HG03280 (cell line): ENCODE measurements at regions not wholly inside any gene's neighbourhood (a gene's known extent, or its start where the extent isn't known, plus 50 kb on each side); places are given as distances from the start of the nearest gene placed in this dataset.
"Not testable (repeated sequence)": the region's sequence is repeated elsewhere in the genome, so short reads cannot be mapped to it uniquely, and the experiment has no call there.

Experiments used
- ATAC-seq: cut with Tn5 transposase; IDR thresholded peaks from one replicate; pipeline ENCODE4 v1.9.1; 2021; ENCODE audit warnings: mild to moderate bottlenecking, moderate library complexity; ENCODE audit not compliant: unreplicated experiment

DNA sequence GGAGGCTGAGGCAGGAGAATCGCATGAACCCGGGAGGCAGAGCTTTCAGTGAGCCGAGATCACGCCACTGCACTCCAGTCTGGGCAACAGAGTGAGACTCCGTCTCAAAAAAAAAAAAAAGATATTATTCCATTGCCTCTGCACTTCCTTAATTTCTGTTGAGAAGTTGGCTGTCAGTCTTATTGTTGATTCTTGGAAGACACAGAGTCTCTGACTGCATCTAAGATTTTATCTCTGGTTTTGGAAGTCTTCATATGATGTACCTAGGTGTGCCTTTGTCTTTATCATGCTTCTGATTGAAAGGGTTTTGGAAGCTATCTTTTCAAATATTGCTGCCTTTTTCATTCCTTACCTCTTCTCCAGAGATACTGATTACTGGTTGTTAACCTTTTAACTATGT lies 160.4 kb downstream of the NPIPB11 start:
- not testable (repeated sequence) for ATAC-seq

DNA sequence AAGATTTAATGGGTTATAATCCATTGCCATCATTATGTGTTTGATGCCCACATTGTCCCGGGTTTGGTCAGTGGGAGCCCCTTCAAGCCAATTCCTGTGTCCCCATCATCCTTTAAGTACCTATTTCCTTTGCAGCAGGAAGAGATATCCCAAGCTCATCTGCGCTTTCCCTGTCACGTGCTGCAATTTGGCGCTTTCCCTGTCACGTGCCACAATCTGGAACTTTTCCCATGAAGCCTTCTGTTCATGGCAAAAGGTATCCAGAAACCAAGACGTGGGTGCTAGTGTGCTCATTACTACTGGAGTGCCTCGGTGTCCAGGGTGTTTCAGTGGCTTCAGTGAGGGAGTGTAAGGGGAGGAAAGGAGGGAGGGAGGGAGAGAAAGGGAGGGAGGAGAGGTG lies 168.5 kb downstream of the NPIPB11 start:
- ATAC-seq: no peak

DNA sequence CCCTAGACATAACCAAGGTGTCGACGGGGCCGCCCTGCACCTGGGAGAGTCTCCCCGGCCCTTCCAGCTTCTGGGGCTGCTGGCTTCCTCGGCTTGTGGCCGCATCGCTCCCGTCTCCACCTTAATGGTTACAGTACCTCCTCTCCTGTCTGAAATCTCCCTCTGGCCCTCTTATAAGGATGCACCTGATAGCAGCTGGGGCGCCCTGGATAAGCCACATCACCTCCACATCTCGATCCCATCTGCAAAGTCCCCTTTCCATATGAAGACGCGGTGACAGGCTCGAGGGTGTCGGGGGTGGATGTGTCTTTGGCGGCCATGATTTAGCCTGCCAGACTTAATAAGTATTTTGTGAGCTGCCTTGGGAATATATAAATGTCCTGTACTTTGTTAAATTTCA lies 169.0 kb downstream of the NPIPB11 start:
- ATAC-seq: not testable (repeated sequence)

DNA sequence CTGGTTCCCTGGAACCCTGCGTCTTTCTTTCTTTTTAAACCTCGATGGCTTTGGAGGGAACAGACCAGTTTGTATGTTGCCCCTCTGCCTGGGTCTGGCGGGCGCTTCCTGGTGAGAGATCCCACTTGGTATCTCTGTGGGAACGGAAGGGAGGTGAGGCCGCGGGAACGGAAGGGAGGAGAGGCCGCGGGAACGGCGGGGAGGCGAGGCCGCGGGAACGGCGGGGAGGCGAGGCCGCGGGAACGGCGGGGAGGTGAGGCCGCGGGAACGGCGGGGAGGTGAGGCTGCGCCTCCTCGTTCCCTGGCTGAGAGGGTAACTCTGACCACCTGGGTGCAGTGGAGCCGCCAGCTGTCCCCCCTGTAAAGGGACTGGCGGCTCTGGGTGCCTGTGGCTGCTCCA lies 169.5 kb downstream of the NPIPB11 start:
- ATAC-seq: not testable (repeated sequence)

DNA sequence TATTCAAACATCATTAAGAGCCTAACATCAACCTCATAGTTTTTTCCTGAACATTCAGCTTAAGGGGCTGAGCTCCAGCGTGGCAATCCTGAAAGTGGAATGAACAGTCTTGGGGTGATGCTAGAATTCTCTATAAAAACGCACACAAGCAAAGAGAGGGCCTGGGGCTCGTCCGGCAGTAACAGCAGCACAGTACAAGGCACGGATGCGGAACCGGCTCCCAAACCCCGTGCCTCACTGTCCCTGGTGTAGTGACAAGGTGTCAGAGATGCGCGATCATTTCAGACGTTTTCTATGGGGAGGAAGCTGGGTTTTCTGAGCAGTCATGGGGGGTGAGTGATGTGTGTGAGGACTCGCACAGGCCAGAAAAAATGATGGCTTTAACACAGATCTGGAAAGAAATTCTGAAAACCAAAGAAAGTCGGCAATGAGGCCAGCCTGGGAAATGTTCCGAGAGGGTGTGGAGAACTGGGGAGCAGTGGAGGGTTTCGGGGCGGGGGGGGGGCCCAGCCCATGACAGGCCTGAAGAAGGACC lies 170.6 kb downstream of the NPIPB11 start:
- not testable (repeated sequence) for ATAC-seq

DNA sequence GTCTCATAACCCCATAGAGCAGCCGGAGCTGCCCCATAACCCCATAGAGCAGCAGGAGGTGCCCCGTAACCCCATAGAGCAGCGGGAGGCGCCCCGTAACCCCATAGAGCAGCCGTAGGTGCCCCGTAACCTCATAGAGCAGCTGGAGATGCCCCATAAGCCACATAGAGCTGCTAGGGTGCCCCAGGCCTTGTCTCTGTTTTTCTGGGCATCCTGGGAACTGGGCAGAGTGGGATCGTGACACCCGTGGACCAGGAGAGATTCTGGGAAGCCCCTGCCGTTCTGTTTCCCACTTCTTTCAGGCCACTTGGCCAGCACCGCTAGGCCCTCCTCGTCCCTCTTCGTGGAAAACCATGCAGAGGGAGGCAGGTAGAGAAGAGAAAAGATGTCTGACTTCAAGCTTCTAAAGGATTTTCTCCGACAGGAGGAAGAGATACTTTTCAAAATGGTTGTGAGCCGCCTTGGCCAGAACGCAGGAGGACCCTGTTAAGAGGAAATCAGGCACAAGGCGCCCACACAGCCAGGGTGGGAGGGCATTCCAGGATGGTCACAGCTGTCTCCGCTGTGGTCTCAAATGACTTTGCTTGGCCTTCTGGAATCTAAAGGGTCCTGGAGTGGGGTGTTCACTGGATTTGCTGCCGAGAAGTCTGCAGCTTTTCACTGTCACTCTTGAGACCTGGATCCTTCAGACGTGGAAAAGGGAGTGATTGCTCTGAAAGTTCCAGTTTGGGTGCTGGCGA lies 171.8 kb downstream of the NPIPB11 start:
- not testable (repeated sequence) for ATAC-seq

DNA sequence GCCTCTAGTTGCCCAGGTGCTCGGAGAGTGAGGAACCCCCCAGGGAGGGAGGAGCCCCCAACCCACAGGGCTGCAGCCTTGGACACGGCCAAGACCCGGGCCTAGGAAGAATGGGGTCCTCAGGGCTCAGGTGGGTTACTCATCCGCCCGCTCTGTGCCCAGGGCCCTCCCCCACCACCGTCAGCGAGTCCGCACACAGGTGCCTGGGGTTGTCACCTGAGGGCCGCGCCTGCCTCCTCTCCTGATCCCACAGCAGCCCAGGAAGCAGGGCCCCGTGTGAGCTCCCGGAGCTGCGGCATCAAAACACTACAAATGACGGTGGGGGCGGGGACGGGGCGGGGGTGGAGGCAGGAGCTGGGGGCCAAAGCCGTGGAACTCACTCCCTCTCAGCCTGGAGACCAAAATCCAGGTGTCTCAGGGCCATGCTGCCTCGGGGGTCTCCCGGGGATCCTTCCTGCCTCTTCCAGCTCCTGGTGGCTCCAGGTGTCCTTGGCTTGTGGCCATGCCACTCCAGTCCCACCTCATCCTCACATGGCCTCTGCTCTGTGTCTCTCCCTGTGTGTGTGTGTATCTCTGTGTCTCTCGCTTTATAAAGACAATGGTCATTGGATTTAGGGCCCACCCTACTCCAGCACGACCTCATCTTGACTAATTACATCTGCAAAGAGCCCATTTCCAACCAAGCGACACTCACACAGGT lies 172.7 kb downstream of the NPIPB11 start:
- not testable (repeated sequence) for ATAC-seq

DNA sequence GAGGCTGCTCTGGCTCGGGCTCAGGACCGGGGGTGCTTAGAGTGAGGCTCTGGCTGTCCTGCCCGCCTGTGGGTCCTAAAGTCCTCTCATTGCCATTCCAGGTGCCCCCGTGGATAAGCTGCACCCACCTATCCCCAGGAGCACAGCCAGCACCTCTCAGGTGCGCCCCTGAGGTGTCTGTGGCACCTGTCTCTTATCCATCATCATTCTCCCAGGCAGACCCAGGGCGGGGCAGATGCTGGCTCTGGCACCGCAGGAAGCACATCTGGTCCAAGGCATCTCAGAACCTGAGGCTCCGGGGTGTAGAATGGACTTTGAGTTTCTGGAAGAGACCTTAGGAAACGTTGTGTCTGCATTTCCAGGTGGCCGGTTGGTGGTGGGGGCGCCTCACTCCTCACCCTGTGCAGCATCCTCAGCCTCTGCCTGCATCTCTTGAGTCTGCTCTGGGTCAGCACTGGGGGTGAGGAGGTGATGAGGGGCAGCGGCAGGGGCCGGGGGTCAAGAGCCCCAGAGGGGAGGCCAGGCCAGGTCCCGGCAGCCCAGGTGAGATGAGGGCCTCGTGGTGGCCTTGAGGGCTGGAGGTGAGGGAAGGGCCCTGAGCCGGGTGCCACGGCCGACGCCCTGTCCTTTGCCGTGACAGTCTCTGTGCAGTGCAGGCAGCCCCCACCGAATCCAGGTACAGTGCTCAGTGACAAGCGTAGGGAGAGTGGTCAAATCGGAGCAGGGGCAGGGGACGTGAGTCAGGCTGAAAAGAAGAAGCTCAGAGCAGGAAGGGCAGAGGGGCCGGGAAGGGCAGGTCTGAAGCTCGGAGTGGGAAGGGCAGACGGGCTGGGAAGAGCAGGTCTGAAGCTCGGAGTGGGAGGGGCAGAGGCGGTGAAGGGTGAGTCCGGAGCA lies 173.5 kb downstream of the NPIPB11 start:
- no peak for ATAC-seq

DNA sequence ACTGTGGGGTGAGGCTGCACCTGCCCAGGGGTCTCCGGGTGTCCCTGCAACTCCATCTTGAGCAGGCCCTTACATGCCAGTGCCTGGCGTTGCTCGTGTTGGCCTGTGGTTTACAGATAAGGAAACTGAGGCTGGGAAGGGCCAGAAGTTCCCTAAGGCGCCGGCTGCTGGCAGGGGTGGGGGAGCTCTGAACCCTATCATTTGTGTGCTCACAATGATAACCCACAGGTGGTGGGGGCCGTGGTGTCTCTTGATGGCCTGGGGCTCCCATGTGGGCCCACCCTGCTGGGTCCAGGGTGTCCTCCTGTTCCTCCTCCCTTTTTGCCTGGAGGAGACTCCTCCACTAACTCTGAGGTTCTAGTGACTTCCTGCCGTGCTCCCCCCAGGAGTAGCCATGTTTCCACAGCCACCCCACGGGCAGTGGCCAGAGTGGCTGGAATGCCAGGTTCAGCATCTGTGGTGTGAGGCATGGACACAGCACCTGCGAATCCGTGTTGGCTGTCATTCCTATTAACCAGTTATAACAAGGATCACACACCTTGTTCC lies 174.3 kb downstream of the NPIPB11 start:
- ATAC-seq: not testable (repeated sequence)

DNA sequence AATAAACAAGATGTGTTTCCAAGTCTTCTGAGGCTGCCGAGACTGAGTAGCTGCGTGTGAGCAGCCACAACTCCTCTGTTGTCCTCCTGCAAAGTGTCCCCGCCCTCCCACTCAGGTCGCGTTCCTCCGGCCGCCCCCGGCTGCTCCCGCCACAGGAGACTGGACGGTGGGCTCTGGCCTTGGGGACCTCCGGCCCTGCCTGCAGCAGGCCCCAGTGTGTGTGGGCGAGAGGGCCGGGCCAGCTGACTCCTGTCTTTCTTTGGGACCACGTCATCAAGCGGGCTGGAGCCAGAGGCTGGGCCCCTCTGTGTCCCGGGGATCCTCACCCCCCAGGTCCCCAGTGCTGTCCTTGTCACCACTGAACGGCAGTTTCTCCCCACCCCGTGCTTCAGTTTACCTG lies 175.3 kb downstream of the NPIPB11 start:
- no peak for ATAC-seq

DNA sequence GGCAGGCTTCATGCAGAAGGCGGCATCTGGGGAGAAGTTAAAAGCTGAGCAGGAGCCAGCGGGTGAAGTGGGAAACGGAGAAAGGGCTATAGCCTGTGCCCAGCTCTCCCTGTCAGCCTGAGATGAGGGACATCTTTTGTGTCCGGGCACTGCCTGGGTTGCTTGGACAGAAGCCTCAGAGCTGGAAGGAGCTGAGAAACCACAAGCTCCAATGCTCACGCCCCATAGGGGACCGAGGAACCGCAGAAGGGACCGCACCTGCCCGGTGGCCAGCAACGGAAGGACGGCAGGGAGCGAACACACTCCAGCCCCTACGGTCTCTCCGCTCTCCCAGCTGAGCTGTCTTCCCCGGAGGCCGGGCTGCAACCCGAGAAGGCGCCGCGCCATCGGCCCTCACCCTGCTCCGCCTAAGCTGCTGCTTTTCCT lies 175.8 kb downstream of the NPIPB11 start:
- ATAC-seq: no peak

DNA sequence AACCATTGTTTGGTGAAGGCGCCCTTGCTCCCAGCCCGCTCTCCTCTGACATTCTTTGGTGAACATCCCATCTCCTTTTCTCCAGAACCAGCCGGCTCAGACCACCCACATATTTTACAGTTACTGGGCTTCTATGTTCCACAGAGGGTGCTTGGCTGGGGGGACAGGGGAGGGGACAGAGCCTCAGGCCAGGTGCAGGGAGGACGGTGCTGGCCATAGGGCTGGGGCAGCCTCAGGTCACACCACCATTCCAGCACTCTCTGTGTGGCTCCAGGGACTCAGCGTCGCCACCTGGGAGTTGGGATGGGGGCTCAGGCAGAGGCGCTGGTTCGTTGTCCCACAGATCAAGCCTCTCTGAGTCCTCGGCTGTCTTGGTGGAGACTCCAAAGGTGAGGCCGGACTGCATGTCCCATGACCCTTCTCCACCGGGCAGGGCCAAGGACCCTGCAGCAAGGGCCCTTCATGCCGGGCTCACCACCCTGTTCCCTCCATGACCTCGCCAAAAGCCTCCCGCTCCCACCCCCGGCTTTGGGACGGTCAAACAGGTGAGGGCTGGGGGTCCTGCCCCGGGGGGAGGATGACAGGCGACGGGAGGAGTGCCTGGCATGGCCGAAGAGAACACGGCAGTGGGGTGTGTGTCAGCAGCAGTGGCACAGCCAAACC lies 176.4 kb downstream of the NPIPB11 start:
- not testable (repeated sequence) for ATAC-seq

DNA sequence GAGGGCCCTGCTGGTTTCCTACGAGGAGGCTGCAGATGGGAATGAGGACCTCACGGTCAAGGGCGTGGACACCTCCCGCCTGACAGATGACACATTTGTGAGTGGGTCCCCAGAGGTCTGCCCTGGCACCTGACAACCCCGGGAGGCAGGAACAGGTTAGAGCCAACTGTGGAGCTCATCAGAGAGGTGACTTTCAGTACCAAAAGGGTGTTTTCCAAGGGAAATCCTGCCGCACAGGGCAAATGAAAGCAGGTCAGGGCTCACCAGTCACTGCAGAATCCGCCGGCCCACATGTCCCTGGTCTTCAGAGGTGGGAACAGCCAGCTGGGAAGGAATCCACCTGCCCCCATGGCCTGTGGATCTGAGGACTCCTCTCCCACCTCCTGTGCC lies 176.9 kb downstream of the NPIPB11 start:
- ATAC-seq: not testable (repeated sequence)

DNA sequence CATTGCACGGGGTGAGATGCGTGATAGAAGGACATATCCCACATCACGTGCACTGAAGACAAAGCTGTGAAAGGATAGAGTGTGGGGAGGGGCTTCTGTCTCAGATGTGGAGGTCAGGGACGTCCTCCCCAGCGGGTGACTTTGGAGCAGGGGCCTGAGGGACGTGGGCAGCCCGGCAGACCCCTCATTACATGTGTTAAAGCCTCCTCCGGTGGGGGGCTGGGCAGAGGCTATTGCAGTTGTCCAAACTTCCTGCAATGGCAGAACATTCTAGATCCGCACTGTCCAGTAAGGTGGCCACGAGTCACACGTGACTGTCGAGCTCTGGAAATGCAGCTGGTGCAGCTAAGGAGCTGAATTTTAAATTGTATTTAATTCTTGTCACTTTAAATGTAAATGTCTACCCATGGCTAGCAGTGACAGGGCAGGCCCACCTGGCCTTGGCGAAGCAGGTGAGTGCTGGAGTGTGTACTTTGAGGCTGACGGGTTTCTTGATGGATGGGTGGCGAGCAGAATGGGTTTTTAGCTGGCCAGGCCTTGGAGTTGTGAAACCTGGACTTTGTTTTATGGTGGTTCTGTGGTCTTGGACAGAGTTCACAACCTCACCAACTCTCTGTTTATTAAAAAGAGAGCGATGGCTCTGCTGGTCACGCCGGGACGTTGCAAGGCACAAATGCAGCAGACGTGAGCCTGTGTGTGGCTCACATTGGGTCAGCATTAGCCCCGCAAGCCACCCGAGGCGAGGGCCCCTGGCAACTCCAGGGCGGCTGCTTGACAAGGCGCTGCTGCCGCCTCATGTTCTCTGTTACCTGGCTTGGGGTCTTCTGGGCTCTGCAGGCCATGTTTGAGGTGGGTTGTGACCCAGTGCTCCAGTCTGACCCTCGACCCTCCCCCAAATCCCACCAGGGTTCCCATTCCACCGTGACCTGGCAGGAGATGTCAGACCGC lies 177.6 kb downstream of the NPIPB11 start:
- ATAC-seq: not testable (repeated sequence)

DNA sequence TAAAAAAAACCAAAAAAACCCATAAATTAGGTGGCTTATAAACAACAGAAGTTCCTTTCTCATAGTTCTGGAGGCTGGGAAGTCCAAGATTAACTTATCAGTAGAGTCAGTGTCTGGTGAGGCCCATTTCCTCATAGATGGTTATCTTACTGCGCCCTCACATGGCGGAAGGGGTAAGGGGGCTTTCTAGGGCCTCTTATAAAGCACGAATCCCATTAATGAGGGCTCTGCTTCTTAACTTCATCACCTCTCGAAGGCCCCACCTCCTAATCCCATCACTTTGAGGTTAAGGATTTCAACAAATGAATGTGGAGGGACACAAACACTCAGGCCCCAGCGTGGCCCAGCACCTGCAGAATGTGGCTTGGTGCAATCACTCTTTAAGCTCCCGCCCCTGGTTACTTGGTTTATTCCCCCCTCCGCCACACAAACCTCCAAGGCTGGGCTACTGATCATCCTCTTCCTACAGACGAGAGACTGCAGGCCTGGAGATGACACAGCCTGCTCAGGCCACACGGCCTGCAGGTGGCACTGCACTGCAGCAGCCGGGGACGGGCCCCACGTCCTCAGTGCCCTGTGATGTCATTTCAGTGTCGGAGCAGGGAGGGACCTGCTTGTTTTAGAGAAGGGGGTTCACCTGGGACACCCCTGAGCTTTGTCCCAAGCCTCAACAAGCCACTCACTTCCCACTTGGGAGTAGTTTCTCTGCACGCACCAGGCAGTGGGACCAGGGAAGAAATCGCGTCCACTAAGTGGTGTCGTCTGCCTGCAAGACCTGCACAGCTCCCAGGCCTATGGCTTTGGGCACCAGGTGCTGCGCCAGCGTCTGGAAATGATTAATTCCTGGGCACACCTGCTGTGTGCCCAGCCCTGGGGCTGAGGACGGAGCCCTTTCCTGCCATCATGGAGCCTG lies 178.5 kb downstream of the NPIPB11 start:
- not testable (repeated sequence) for ATAC-seq

DNA sequence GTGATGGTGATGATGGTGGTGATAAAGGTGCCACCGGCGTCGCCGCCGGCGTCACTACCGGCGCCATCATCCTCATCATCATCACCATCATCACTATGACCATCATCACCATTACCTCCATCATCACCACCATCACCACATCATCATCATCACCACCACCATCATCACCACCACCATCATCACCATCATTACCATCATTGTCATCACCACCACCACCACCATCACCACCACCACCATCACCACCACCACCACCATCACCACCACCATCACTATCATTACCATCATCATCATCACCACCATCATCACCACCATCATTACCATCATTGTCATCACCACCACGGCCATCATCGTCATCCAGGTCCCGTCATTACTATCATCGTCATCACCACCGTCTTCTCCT lies 179.7 kb downstream of the NPIPB11 start:
- ATAC-seq: no peak

DNA sequence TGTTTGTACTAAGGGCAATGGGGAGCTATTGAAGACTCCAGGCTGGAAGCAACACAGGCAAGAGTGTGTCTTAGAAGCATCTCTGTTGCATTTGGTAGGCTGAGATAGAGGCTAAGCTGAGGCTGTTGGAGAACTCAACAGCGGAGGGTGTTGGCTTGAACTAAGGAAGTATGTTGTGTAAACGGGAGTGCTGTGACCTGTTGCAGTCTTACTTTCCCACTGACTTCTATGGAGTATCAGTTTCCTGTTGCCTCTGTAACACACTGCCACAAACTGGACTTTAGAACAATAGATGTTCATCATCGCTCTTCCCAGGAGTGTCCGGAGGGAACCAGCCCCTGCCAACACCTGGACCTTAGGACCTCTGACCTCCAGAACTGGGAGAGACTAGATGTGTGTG lies 181.8 kb downstream of the NPIPB11 start:
- not testable (repeated sequence) for ATAC-seq

DNA sequence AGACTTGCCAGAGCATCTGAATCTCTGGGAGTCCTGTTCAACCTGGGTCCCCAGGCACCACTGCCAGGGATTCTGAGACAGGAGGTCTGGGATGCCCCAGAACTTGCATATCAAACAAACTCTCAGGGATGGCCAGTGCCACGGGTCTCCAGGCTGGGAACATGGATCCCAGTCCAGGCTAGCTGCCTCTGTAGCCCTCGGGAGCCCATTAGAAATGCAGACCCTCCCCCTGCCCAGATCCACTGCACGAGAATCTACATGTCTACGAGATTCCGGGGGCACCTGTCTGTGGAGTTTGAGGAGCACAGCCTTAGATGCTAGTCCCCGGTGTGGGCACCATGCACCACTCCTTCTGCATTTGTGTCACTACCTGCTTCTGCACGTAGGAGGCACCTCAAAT lies 183.9 kb downstream of the NPIPB11 start:
- ATAC-seq: not testable (repeated sequence)
